ENCODE measurements at regions not wholly inside any gene's neighbourhood (a gene's known extent, or its start where the extent isn't known, plus 50 kb on each side); places are given as distances from the start of the nearest gene placed in this dataset.

GRCh38 chr2:220202066-220202465 is 574.6 kb downstream of the SLC4A3 start:
- Histone ChIP-seq H3K27me3 (no peaks in the 10 kb centered on the region), H3K27ac (no peak overlapping the region), H3K36me3 (no peaks in the 10 kb centered on the region), H3K4me1 (ENCODE audit: insufficient read depth) (peaks cover 4% of the 10 kb centered on the region), H3K4me3 (no peak overlapping the region), H3K9me3 (no peaks in the 10 kb centered on the region)
- DNase-seq = no peak
- TF ChIP-seq EP300 (IDR thresholded peaks at IDR 0.05) (no peak), POLR2A (IDR thresholded peaks at IDR 0.05) (no peak), CTCF (IDR thresholded peaks at IDR 0.05) (no peak)
- intact Hi-C loops (cut with DNase I) = no loop called here

GRCh38 chr2:220209093-220209492 is 581.7 kb downstream of the SLC4A3 start:
- H3K36me3 ChIP-seq = no peaks in the 10 kb centered on the region
- no peaks in the 10 kb centered on the region for H3K27me3 ChIP-seq
- H3K27ac ChIP-seq = no peak overlapping the region
- no peak for TF ChIP-seq EP300 (IDR thresholded peaks at IDR 0.05)
- no peak for TF ChIP-seq CTCF (IDR thresholded peaks at IDR 0.05)
- TF ChIP-seq POLR2A (IDR thresholded peaks at IDR 0.05) = no peak
- intact Hi-C loops (cut with DNase I) = no loop called here
- DNase-seq = no peak
- no peaks in the 10 kb centered on the region for H3K4me1 ChIP-seq (ENCODE audit: insufficient read depth)
- H3K9me3 ChIP-seq = no peaks in the 10 kb centered on the region
- H3K4me3 ChIP-seq = no peak overlapping the region
- WGBS, 3 donors = 77 to 84% (median 83%) methylated on average over 1 of the region's 1 CpG

DNA sequence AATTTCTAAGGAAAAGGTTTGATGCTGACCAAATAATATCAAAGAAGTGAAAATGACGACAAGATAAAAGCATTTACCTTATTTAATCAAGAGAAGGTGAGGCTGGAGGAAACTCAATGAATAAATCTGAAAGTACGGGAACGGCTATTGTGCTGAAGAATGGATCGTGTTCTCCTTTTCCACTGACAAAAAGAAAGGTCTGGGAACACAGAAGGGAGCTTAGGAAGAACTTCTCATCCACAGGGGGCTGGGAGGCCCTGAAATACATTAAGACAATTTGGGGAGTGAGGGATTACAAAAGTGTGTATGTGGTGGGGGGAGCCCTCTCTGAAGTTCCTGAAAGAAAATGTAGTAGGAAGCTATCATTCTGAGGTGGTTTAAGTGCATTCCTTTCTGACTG is 582.3 kb downstream of the SLC4A3 start:
- TF ChIP-seq CTCF (IDR thresholded peaks at IDR 0.05) (no peak), EP300 (IDR thresholded peaks at IDR 0.05) (no peak), POLR2A (IDR thresholded peaks at IDR 0.05) (no peak)
- no peaks in the 10 kb centered on the region for H3K36me3 ChIP-seq
- H3K9me3 ChIP-seq = no peaks in the 10 kb centered on the region
- H3K4me1 ChIP-seq (ENCODE audit: insufficient read depth) = no peaks in the 10 kb centered on the region
- no peaks in the 10 kb centered on the region for H3K27me3 ChIP-seq
- no peak for DNase-seq
- WGBS, 3 donors = 78 to 96% (median 94%) methylated on average over 4 of the region's 4 CpGs
- intact Hi-C loops (cut with DNase I) = no loop called here
- H3K4me3 ChIP-seq = no peak overlapping the region
- H3K27ac ChIP-seq = no peak overlapping the region

DNA sequence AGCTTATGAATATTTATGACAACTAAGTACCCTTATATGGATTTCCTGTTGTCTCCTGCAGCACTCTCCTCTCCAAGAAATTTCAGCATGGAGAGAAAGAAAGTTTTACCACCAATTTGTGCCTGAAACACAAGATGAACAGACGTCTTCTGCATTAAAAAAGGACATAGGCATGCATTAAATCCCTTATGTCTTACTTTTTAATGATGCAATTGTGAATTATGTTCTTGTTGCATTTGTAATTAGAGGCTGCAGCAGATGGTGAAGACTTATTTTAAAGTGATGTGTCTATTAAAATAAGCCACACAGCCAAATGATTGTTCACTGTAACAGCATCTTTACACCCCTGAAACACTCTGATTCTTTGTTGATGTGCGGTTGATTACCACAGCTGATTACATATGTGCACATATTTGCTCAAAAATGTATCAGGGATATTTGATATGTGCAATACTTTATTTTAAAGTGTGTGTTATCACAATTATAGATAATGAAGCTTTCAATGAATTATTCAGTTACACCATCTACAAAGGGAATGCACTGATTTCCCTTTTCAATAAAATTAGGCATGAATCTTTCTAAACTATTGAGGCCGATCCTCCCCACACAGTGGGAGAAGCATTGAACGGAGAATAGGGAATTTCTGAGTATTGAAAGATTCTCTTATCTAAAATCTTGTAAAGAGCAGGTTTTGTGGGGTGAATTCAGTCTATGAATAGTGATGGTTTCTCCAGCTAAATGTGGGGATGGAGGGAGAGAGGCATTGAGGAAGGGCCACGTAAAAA is 585.1 kb downstream of the SLC4A3 start:
- Histone ChIP-seq H3K4me1 (ENCODE audit: insufficient read depth) (no peaks in the 10 kb centered on the region), H3K9me3 (no peaks in the 10 kb centered on the region), H3K27ac (no peak overlapping the region), H3K36me3 (no peaks in the 10 kb centered on the region), H3K27me3 (no peaks in the 10 kb centered on the region), H3K4me3 (no peak overlapping the region)
- no peak for DNase-seq
- intact Hi-C loops (cut with DNase I) = no loop called here
- 93 to 97% (median 94%) methylated on average over 5 of the region's 5 CpGs for WGBS, 3 donors
- no peak for TF ChIP-seq POLR2A (IDR thresholded peaks at IDR 0.05)
- no peak for TF ChIP-seq EP300 (IDR thresholded peaks at IDR 0.05)

DNA sequence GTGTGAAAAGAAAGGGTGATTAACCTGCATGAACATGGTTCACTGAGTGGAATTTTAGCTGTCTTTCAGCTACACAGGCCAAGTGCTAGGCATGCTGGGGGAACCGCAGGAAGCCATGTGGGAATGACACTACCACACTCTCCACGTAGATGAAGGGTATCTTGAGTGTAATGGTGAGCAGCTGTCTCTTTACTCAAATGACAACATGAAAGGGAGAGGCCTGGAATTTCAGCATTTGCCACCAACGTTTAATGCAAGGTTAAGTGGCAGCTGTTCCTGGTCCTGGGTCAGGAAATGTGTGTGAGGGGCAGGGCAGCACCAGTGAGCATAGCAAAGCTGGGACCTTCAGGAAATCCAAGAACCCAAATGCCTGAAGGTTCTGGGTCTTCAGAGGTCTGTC is 588.4 kb downstream of the SLC4A3 start:
- no peak for DNase-seq
- H3K27me3 ChIP-seq = no peaks in the 10 kb centered on the region

More for the DNA sequence above, 588.4 kb downstream of the SLC4A3 start:
- 73 to 74% (median 74%) methylated on average over 3 of the region's 3 CpGs for WGBS, 3 donors
- no peak overlapping the region for H3K27ac ChIP-seq
- H3K4me3 ChIP-seq = no peak overlapping the region
- TF ChIP-seq EP300 (IDR thresholded peaks at IDR 0.05) = no peak
- TF ChIP-seq POLR2A (IDR thresholded peaks at IDR 0.05) = no peak
- no peak for TF ChIP-seq CTCF (IDR thresholded peaks at IDR 0.05)
- intact Hi-C loops (cut with DNase I) = no loop called here
- no peaks in the 10 kb centered on the region for H3K9me3 ChIP-seq
- no peaks in the 10 kb centered on the region for H3K36me3 ChIP-seq
- no peaks in the 10 kb centered on the region for H3K4me1 ChIP-seq (ENCODE audit: insufficient read depth)
